Testis (tissue), 2 donors: ENCODE measurements at regions not wholly inside any gene's neighbourhood (a gene's known extent, or its start where the extent isn't known, plus 50 kb on each side); places are given as distances from the start of the nearest gene placed in this dataset.

Source experiments
- DNase-seq: peaks from one replicate; pipeline ENCODE4 v3.0.0-alpha.2; 2019
- H3K27ac ChIP-seq, 2 donors: fragments of 200-600 bp; sonication (generic); one replicate each; pipeline ENCODE4 v1.5.1; 2019
- H3K27me3 ChIP-seq: fragments of 200-600 bp; sonication (generic); one replicate; pipeline ENCODE4 v1.5.1; 2019
- H3K36me3 ChIP-seq: fragments of 200-600 bp; sonication (generic); one replicate; pipeline ENCODE4 v1.5.1; 2017; ENCODE audit warnings: low read depth; ENCODE audit errors: missing control alignments
- H3K4me1 ChIP-seq: fragments of 200-600 bp; sonication (generic); one replicate; pipeline ENCODE4 v1.5.1; 2019
- H3K4me3 ChIP-seq, 2 donors: fragments of 200-600 bp; sonication (generic); one replicate each; pipeline ENCODE4 v1.5.1; 2017 to 2019
- H3K9me3 ChIP-seq: fragments of 200-600 bp; sonication (generic); one replicate; pipeline ENCODE4 v1.5.1; 2017
- CTCF ChIP-seq, 3 experiments: fragments of 450-650 bp in 2 of 3; fragments of 200-600 bp in 1 of 3; sonication (generic) in 1 of 3; IDR thresholded peaks; one replicate each; pipeline ENCODE4 v1.5.1; 2016 to 2019; ENCODE audit warnings: antibody characterized with exemption in 3 of 3, mild to moderate bottlenecking in 2 of 3, moderate library complexity in 1 of 3
- POLR2A ChIP-seq: fragments of 450-650 bp; IDR thresholded peaks from one replicate; pipeline ENCODE4 v1.6.1; 2017; ENCODE audit warnings: antibody characterized with exemption, mild to moderate bottlenecking, moderate library complexity
- WGBS, 2 donors: methylation state at CpG; one replicate each; pipeline ENCODE4 v1.1.5; 2018; 5-methylcytosine and 5-hydroxymethylcytosine counted together
- intact Hi-C: fragments of 100-400 bp; cut with DNase I; formaldehyde crosslinking; loops from one replicate; pipeline ENCODE4 v1.15.1; 2023; ENCODE audit warnings: low total_unique reads

GRCh38 chr4:27873596-27873995, 1013.0 kb downstream of the STIM2 start:
- Histone ChIP-seq H3K4me3 (no peak overlapping the region), H3K9me3 (no peaks in the 10 kb centered on the region), H3K36me3 (no peaks in the 10 kb centered on the region), H3K27ac (no peak overlapping the region), H3K4me1 (no peaks in the 10 kb centered on the region), H3K27me3 (no peaks in the 10 kb centered on the region)
- no peak for DNase-seq
- TF ChIP-seq CTCF (IDR thresholded peaks at IDR 0.05) (no peak), POLR2A (no peak)
- intact Hi-C loops: no loop called here

GRCh38 chr4:27881705-27882104, 1021.1 kb downstream of the STIM2 start:
- intact Hi-C loops: no loop called here
- DNase-seq: no peak
- no peaks in the 10 kb centered on the region for H3K4me1 ChIP-seq
- H3K9me3 ChIP-seq: no peaks in the 10 kb centered on the region
- no peak overlapping the region for H3K27ac ChIP-seq
- H3K4me3 ChIP-seq: no peak overlapping the region
- H3K27me3 ChIP-seq: no peaks in the 10 kb centered on the region
- TF ChIP-seq POLR2A (no peak), CTCF (IDR thresholded peaks at IDR 0.05) (no peak)
- no peaks in the 10 kb centered on the region for H3K36me3 ChIP-seq

GRCh38 chr4:27886120-27886519, 1025.5 kb downstream of the STIM2 start:
- WGBS, 2 donors: 81 to 91% methylated on average over 2 of the region's 2 CpGs
- no peaks in the 10 kb centered on the region for H3K4me1 ChIP-seq
- intact Hi-C loops: no loop called here
- no peak overlapping the region for H3K4me3 ChIP-seq
- no peaks in the 10 kb centered on the region for H3K27me3 ChIP-seq
- DNase-seq: no peak
- H3K9me3 ChIP-seq: no peaks in the 10 kb centered on the region
- no peaks in the 10 kb centered on the region for H3K36me3 ChIP-seq
- H3K27ac ChIP-seq: no peak overlapping the region
- TF ChIP-seq CTCF (IDR thresholded peaks at IDR 0.05) (no peak), POLR2A (no peak)

- Histone ChIP-seq H3K9me3 (no peaks in the 10 kb centered on the region), H3K27me3 (no peaks in the 10 kb centered on the region), H3K27ac (no peak overlapping the region), H3K4me1 (no peaks in the 10 kb centered on the region), H3K4me3 (no peak overlapping the region), H3K36me3 (no peaks in the 10 kb centered on the region)
- no peak for DNase-seq
- TF ChIP-seq POLR2A (no peak), CTCF (IDR thresholded peaks at IDR 0.05) (no peak)
- 91 to 92% methylated on average over 2 of the region's 2 CpGs for WGBS, 2 donors
- intact Hi-C loops: no loop called here
Measured at GRCh38 chr4:27887646-27888045, 1027.0 kb downstream of the STIM2 start.

- intact Hi-C loops: no loop called here
- no peak for DNase-seq
- H3K4me3 ChIP-seq: no peak overlapping the region
- no peak overlapping the region for H3K27ac ChIP-seq
- TF ChIP-seq CTCF (IDR thresholded peaks at IDR 0.05) (no peak), POLR2A (no peak)
- 67 to 74% methylated on average over 1 of the region's 1 CpG for WGBS, 2 donors
- no peaks in the 10 kb centered on the region for H3K4me1 ChIP-seq
- no peaks in the 10 kb centered on the region for H3K36me3 ChIP-seq
- no peaks in the 10 kb centered on the region for H3K27me3 ChIP-seq
- H3K9me3 ChIP-seq: no peaks in the 10 kb centered on the region
Measured at GRCh38 chr4:27888505-27888904, 1027.9 kb downstream of the STIM2 start.
